ENCODE measurements at regions not wholly inside any gene's neighbourhood (a gene's known extent, or its start where the extent isn't known, plus 50 kb on each side); places are given as distances from the start of the nearest gene placed in this dataset.

DNA sequence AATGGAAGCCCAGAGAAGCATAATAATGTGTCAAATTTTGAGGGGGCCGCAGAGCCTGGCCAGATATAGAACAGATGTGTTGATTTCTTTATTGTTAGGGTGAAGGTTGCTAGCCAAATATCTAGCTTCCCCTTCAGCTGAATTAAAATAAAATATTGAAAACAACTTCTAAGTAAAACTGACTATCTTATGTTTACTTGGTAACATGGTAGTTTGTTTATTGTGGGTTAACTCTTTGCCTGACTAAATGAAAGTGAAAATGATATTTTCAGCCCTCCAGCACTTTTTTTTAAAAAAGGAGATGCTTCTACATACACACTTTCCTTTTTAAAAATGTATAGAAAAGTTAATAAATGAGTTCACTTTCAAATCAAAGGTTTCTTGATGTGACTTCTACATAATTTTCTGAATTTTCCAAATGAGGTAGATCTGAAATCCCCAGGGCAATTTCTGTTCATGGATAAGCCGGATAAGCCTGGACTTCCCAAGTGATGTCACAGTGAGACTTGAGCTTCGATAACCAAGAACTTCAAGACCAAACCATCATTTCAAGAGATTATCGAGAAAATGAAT lies 172.1 kb upstream of the OLIG3 start:
- H3K79me2 ChIP-seq (ENCODE audit: low read depth), result no peaks in the 10 kb centered on the region
- TF ChIP-seq, protein P1, sequence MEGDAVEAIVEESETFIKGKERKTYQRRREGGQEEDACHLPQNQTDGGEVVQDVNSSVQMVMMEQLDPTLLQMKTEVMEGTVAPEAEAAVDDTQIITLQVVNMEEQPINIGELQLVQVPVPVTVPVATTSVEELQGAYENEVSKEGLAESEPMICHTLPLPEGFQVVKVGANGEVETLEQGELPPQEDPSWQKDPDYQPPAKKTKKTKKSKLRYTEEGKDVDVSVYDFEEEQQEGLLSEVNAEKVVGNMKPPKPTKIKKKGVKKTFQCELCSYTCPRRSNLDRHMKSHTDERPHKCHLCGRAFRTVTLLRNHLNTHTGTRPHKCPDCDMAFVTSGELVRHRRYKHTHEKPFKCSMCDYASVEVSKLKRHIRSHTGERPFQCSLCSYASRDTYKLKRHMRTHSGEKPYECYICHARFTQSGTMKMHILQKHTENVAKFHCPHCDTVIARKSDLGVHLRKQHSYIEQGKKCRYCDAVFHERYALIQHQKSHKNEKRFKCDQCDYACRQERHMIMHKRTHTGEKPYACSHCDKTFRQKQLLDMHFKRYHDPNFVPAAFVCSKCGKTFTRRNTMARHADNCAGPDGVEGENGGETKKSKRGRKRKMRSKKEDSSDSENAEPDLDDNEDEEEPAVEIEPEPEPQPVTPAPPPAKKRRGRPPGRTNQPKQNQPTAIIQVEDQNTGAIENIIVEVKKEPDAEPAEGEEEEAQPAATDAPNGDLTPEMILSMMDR (IDR thresholded peaks at IDR 0.05), result no peak
- TF ChIP-seq EZH2phosphoT487 (IDR thresholded peaks at IDR 0.05), result no peak
- TF ChIP-seq EZH2 (IDR thresholded peaks at IDR 0.05), result no peak
- no peak overlapping the region for H3K4me3 ChIP-seq
- H3K9me3 Mint-ChIP-seq, result peaks cover 3% of the 10 kb centered on the region
- H3K27ac Mint-ChIP-seq, result no peak overlapping the region
- no peak overlapping the region for H3K27ac ChIP-seq
- H3K27me3 ChIP-seq, result no peaks in the 10 kb centered on the region
- H4K20me1 ChIP-seq (ENCODE audit: low read depth), result no peaks in the 10 kb centered on the region
- H2AFZ ChIP-seq (replicated peaks), result no peak overlapping the region
- no peaks in the 10 kb centered on the region for H3K9me3 ChIP-seq (ENCODE audit: low read depth)
- DNase-seq (ENCODE audit: low spot score), result no peak
- no peaks in the 10 kb centered on the region for H3K36me3 ChIP-seq
- no peaks in the 10 kb centered on the region for H3K27me3 Mint-ChIP-seq (ENCODE audit: insufficient read depth, low read depth)
- no peak overlapping the region for H3K4me2 ChIP-seq
- H3K4me3 Mint-ChIP-seq, result no peak overlapping the region
- H3K9ac ChIP-seq, result no peak overlapping the region
- no peaks in the 10 kb centered on the region for H3F3A ChIP-seq (ENCODE audit: low read depth)
- H3K4me1 Mint-ChIP-seq, result no peaks in the 10 kb centered on the region
- no peaks in the 10 kb centered on the region for H3K36me3 Mint-ChIP-seq
- no peaks in the 10 kb centered on the region for H3K4me1 ChIP-seq

DNA sequence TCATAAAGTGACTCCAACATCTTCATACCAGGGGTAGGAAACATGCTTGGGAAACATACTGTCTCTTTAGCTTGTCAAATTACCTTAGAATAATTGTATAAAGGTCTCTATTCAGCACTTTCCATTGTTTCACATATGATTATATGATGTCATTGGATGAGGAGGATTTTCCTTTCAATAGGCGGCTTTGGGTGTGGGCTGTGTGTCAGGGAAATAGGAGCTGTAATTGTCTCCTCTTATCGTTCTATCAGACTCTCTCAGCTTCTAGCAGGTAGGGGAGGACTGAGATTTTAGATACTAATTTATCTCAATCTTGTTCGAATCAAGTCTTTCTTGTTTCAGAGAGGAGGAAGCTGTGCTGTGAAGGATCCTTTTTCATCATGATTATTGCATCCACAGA lies 179.4 kb upstream of the OLIG3 start:
- Histone ChIP-seq H3K27ac (no peak overlapping the region), H3K27me3 (no peaks in the 10 kb centered on the region), H3F3A (ENCODE audit: low read depth) (no peaks in the 10 kb centered on the region), H3K9ac (no peak overlapping the region), H3K9me3 (ENCODE audit: low read depth) (no peaks in the 10 kb centered on the region), H3K4me3 (no peak overlapping the region), H2AFZ (replicated peaks) (no peak overlapping the region), H3K4me1 (no peaks in the 10 kb centered on the region), H4K20me1 (ENCODE audit: low read depth) (no peaks in the 10 kb centered on the region), H3K79me2 (ENCODE audit: low read depth) (no peaks in the 10 kb centered on the region), H3K36me3 (no peaks in the 10 kb centered on the region), H3K4me2 (no peak overlapping the region)
- Mint-ChIP-seq H3K27me3 (ENCODE audit: insufficient read depth, low read depth) (no peaks in the 10 kb centered on the region), H3K4me1 (no peaks in the 10 kb centered on the region), H3K4me3 (no peak overlapping the region), H3K9me3 (peaks cover 3% of the 10 kb centered on the region), H3K36me3 (no peaks in the 10 kb centered on the region), H3K27ac (no peak overlapping the region)
- TF ChIP-seq, protein P1 (IDR thresholded peaks at IDR 0.05), result no peak
- DNase-seq (ENCODE audit: low spot score), result no peak

DNA sequence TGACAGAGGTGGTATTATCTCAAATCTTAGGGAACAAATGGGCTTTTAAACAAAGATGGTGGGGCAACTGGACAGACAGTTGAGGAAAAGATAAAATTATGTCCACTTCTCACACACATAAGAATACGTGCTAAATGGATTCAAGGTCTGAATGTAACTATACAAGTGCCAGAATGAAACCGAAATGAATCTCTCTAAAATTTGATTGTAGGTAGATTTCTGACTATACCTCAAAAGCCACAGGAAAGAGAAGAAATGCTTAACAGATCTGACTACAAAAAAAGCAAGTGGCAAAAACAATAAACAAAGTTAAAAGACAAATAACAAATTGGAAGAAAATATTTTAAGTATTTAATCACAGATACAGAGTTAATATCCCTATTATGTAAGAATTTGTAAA lies 182.7 kb upstream of the OLIG3 start:
- Mint-ChIP-seq H3K27me3 (ENCODE audit: insufficient read depth, low read depth) (no peaks in the 10 kb centered on the region), H3K4me1 (no peaks in the 10 kb centered on the region), H3K36me3 (no peaks in the 10 kb centered on the region), H3K9me3 (no peaks in the 10 kb centered on the region), H3K4me3 (no peak overlapping the region), H3K27ac (no peak overlapping the region)
- Histone ChIP-seq H3F3A (ENCODE audit: low read depth) (no peaks in the 10 kb centered on the region), H3K9me3 (ENCODE audit: low read depth) (no peaks in the 10 kb centered on the region), H2AFZ (replicated peaks) (no peak overlapping the region), H3K4me2 (no peak overlapping the region), H3K4me3 (no peak overlapping the region), H3K27ac (no peak overlapping the region), H3K27me3 (no peaks in the 10 kb centered on the region), H3K36me3 (no peaks in the 10 kb centered on the region), H4K20me1 (ENCODE audit: low read depth) (no peaks in the 10 kb centered on the region), H3K9ac (no peak overlapping the region), H3K79me2 (ENCODE audit: low read depth) (no peaks in the 10 kb centered on the region), H3K4me1 (no peaks in the 10 kb centered on the region)
- no peak for DNase-seq (ENCODE audit: low spot score)
- TF ChIP-seq EZH2phosphoT487 (IDR thresholded peaks at IDR 0.05), result no peak

DNA sequence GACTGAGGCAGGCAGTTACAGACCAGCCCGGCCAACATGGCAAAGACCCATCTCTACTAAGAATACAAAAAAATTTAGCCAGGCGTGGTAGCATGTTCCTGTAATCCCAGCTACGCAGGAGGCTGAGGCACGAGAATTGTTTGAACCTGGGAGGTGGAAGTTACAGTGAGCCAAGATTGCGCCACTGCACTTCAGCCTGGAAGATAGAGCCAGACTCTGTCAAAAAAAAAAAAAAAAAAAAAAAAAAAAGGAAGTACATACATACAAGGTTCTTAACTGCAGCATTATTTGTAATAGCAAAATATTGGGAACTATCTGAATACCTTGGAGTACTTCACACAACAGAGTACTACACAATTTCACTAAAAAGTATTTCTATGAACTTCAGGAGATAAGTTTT lies 183.5 kb upstream of the OLIG3 start:
- Histone ChIP-seq H3K27ac (no peak overlapping the region), H3K4me3 (no peak overlapping the region), H3K4me1 (no peaks in the 10 kb centered on the region), H3K27me3 (no peaks in the 10 kb centered on the region), H2AFZ (replicated peaks) (no peak overlapping the region), H4K20me1 (ENCODE audit: low read depth) (no peaks in the 10 kb centered on the region), H3K36me3 (no peaks in the 10 kb centered on the region), H3K9ac (no peak overlapping the region), H3K79me2 (ENCODE audit: low read depth) (no peaks in the 10 kb centered on the region), H3K9me3 (ENCODE audit: low read depth) (no peaks in the 10 kb centered on the region), H3F3A (ENCODE audit: low read depth) (no peaks in the 10 kb centered on the region), H3K4me2 (no peak overlapping the region)
- Mint-ChIP-seq H3K36me3 (no peaks in the 10 kb centered on the region), H3K27ac (no peak overlapping the region), H3K27me3 (ENCODE audit: insufficient read depth, low read depth) (no peaks in the 10 kb centered on the region), H3K9me3 (peaks cover 3% of the 10 kb centered on the region), H3K4me3 (no peak overlapping the region), H3K4me1 (no peaks in the 10 kb centered on the region)
- no peak for DNase-seq (ENCODE audit: low spot score)
- TF ChIP-seq EZH2phosphoT487 (IDR thresholded peaks at IDR 0.05) (no peak), EZH2 (IDR thresholded peaks at IDR 0.05) (no peak)
- TF ChIP-seq, protein P1 (IDR thresholded peaks at IDR 0.05), result no peak

Data from neural progenitor cell (in vitro differentiated cells).